Heart right ventricle (tissue), 16 donors: ENCODE measurements at regions not wholly inside any gene's neighbourhood (a gene's known extent, or its start where the extent isn't known, plus 50 kb on each side); places are given as distances from the start of the nearest gene placed in this dataset.
A peak's percentile ranks its signal among the peaks of the same experiment; 100 is the strongest.

ENCODE experiments used
- ATAC-seq, 8 donors: fragments of 200-7000 bp; cut with Tn5 transposase; one replicate each; pipeline ENCODE4 v1.9.1; 2020; ENCODE audit warnings: mild to moderate bottlenecking in 8 of 8, moderate library complexity in 8 of 8, moderate number of reproducible peaks in 1 of 8
- DNase-seq, 2 donors: peaks; one replicate each; pipeline ENCODE4 v3.0.0-alpha.2; 2020
- H3K27ac ChIP-seq, 10 donors: fragments of 200-600 bp; sonication (generic) in 2 of 10; one replicate each; pipeline versions ENCODE4 v1.5.0 to v1.8.0; 2020 to 2022; ENCODE audit warnings: mild to moderate bottlenecking in 3 of 10
- H3K27me3 ChIP-seq, 7 donors: fragments of 200-600 bp; one replicate each; pipeline ENCODE4 v1.8.0; 2021 to 2022; ENCODE audit warnings: mild to moderate bottlenecking in 2 of 7
- H3K36me3 ChIP-seq, 9 donors: fragments of 200-600 bp; sonication (generic) in 1 of 9; one replicate each; pipeline versions ENCODE4 v1.5.0 to v1.8.0; 2020 to 2022; ENCODE audit warnings: mild to moderate bottlenecking in 2 of 9
- H3K4me1 ChIP-seq, 9 donors: fragments of 200-600 bp; sonication (generic) in 1 of 9; one replicate each; pipeline versions ENCODE4 v1.5.0 to v1.8.0; 2020 to 2022; ENCODE audit warnings: mild to moderate bottlenecking in 4 of 9
- H3K4me3 ChIP-seq, 10 donors: fragments of 200-600 bp; sonication (generic) in 2 of 10; one replicate each; pipeline versions ENCODE4 v1.5.0 to v1.8.0; 2020 to 2022; ENCODE audit warnings: mild to moderate bottlenecking in 7 of 10, moderate library complexity in 2 of 10
- H3K9me3 ChIP-seq, 11 donors: fragments of 200-600 bp in 10 of 11; sonication (generic) in 2 of 11; one replicate each; pipeline versions ENCODE4 v1.5.0 to v1.8.0; 2013 to 2022; ENCODE audit warnings: mild to moderate bottlenecking in 2 of 11, control low read depth in 1 of 11, moderate library complexity in 1 of 11
- CTCF ChIP-seq, 9 donors: fragments of 200-600 bp; sonication (generic) in 2 of 9; IDR thresholded peaks; one replicate each; pipeline versions ENCODE4 v1.5.0 to v1.8.0; 2021 to 2022; ENCODE audit warnings: antibody characterized with exemption in 9 of 9, mild to moderate bottlenecking in 5 of 9, moderate library complexity in 1 of 9
- WGBS, 2 donors: extraction: QIAGEN DNeasy Blood & Tissue Kit; methylation state at CpG; one replicate each; pipeline ENCODE4 v1.1.7; 2013; ENCODE audit warnings: inconsistent platforms in 1 of 2; 5-methylcytosine and 5-hydroxymethylcytosine counted together
- intact Hi-C, 10 donors: fragments of 100-400 bp; cut with DNase I; formaldehyde crosslinking; loops; one replicate each; pipeline versions ENCODE4 v1.11.1 to v1.14.2; 2022
- donor health status: Arrhythmogenic right ventricular cardiomyopathy.
- donor health status: ischemic (EF 13 %, LVEDD 7.1; RV severe dilation, severe dysfunction).
- donor health status: healthy with polysubstance abuse.
- donor health status: DM: no; HTN: yes; CAD: no.
- donor health status: DM: no; HTN: no; CAD: no.
- donor health status: ischemic (EF 25% LVEDD 6.9; RV normal size, moderate dysfunction).
- donor health status: ischemic (EF 25% LVEDD 5.7; RV mildly dilated, moderate dysfunction).
- donor health status: healthy.
- donor health status: DM: yes; HTN: yes; CAD: no.
- donor health status: Ischemic cardiomyopathy.
- donor health status: ischemic (EF 35%, LVEDD 5.7; RV mildly dilated, moderate dysfunction).
- donor health status: nonischemic (EF 11% LVEDD 7.7; RV severe dilation, severe dysfunction).
- donor health status: DM: yes; HTN: yes; CAD: no.
- donor health status: PGD.
- donor health status: ischemic (EF 29% LVEDD 5.4; RV normal size, mild dysfunction).
- donor health status: nonischemic (EF 23%, LVEDD 6.1; RV moderate dilation, normal function).

DNA sequence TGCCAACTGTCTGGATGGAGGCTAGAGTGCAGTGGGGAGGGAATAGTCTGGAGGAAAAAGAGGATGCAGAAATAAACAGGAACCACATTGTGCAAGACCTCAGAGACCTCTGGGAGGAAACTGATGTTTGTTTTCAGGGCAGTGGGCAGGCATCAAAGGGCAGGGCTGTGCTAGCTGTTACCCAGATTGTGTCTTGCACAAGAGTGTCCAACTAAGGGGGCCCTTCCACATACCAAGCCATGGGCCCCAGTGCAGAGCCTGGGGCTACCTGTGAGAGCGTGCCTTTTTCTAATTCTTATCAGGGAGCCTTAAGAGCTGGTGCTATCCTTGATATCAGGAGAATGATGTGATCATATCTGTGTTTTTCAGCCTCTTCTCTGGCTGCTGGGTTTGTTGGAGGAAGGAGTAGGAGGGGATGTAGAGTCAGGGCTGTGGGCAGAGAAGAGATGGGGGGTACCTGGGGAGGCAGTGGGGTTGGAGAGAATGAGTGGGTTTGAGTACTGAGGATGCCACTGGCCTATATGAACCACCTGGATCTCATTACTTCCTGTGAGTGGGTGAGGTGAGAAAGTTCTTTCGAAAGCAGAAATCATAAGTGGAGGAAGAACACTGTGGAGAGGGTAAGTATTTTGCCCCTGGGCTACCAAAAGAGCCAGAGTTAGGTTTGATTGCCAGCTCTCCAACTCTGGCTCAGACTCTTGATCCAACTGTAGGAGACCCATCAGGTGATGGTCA is 259.2 kb upstream of the CRY1 start:
- Histone ChIP-seq H3K9me3 (peaks cover 0 to 6% (median 0%) of the 10 kb centered on the region in 11 donors), H3K4me3 (no peak overlapping the region), H3K27ac (no peak overlapping the region), H3K4me1 (peaks cover 0 to 12% (median 0%) of the 10 kb centered on the region in 9 donors), H3K27me3 (peaks cover 0 to 23% (median 5%) of the 10 kb centered on the region in 7 donors), H3K36me3 (no peaks in the 10 kb centered on the region)
- DNase-seq (no peak), ATAC-seq (peak in 4 of 8 donors; percentile 17 to 38 (median 30))
- no peak for TF ChIP-seq CTCF (IDR thresholded peaks at IDR 0.05)
- WGBS, 2 donors, result 69 to 71% methylated on average over 2 of the region's 2 CpGs
- intact Hi-C loops, result no loop called here

- 89% methylated on average over 2 of the region's 2 CpGs for WGBS, 2 donors
- ATAC-seq (no peak), DNase-seq (no peak)
- Histone ChIP-seq H3K4me3 (no peak overlapping the region), H3K4me1 (peaks cover 0 to 12% (median 0%) of the 10 kb centered on the region in 9 donors), H3K36me3 (no peaks in the 10 kb centered on the region), H3K9me3 (peaks cover 0 to 5% (median 0%) of the 10 kb centered on the region in 11 donors), H3K27me3 (peaks cover 0 to 23% (median 5%) of the 10 kb centered on the region in 7 donors), H3K27ac (no peak overlapping the region)
- intact Hi-C loops, result no loop called here
- no peak for TF ChIP-seq CTCF (IDR thresholded peaks at IDR 0.05)
Observed at GRCh38 chr12:107353312-107353711, 260.0 kb upstream of the CRY1 start.

DNA sequence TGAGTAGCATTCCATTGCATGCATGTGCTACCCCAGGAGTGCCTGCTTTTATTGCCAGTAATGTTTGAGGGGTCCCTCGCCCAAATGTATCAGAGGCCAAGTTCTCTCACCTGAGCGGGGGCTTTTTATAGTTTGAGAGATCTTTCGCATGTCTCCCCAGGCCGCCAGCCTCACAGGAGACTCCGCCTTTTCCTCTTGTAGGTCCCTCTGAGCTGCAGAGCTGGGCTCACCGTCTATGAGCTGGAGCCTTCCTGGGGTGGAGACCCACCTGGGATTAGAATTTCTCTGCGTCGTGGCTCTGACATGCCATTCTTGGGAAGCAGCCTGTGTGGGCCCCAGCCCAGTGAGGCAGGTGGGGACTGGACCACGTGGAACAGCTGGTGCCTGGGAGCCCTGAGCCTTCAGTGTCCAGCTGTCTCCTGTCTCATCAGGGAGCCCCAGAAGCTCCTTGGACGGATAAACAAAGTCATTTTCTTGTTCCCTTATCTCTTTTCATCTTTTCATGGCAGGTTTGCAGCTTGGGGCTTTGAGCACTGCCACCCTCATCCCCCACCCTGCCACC is 261.7 kb upstream of the CRY1 start:
- Histone ChIP-seq H3K9me3 (peaks cover 0 to 5% (median 0%) of the 10 kb centered on the region in 11 donors), H3K4me3 (no peak overlapping the region), H3K27me3 (peaks cover 0 to 28% (median 5%) of the 10 kb centered on the region in 7 donors), H3K36me3 (no peaks in the 10 kb centered on the region), H3K27ac (no peak overlapping the region), H3K4me1 (peaks cover 0 to 12% (median 0%) of the 10 kb centered on the region in 9 donors)
- TF ChIP-seq CTCF (IDR thresholded peaks at IDR 0.05), result no peak
- intact Hi-C loops, result no loop called here
- ATAC-seq (no peak), DNase-seq (no peak)
- WGBS, 2 donors, result 63 to 67% methylated on average over 10 of the region's 10 CpGs

DNA sequence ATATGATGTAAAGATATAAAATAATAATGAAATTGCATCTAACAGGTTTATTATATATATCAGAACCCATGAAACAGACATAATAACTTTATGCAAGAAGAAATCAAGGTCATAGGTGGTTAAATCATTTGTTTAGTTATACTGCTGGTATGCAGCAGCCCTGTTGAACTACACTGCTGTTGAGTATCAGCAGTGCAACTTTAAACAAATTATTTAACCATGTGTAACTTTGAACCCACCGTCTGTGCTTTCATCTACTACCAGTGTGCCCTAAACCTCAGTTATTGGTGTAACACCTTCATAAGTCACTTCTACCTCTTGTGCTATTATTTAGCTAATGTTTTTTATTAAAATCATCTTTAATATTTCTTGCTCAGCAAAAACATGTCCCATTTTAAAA is 262.3 kb upstream of the CRY1 start:
- DNase-seq (no peak), ATAC-seq (no peak)
- WGBS, 2 donors, result 69 to 72% methylated on average over 1 of the region's 1 CpG
- Histone ChIP-seq H3K9me3 (peaks cover 0 to 5% (median 0%) of the 10 kb centered on the region in 11 donors), H3K27me3 (peaks cover 0 to 29% (median 5%) of the 10 kb centered on the region in 7 donors), H3K27ac (no peak overlapping the region), H3K4me1 (peaks cover 0 to 12% (median 0%) of the 10 kb centered on the region in 9 donors), H3K36me3 (no peaks in the 10 kb centered on the region), H3K4me3 (no peak overlapping the region)
- TF ChIP-seq CTCF (IDR thresholded peaks at IDR 0.05), result no peak
- intact Hi-C loops, result no loop called here
